ENCODE measurements at regions not wholly inside any gene's neighbourhood (a gene's known extent, or its start where the extent isn't known, plus 50 kb on each side); places are given as distances from the start of the nearest gene placed in this dataset.
A peak's percentile ranks its signal among the peaks of the same experiment; 100 is the strongest.

DNA sequence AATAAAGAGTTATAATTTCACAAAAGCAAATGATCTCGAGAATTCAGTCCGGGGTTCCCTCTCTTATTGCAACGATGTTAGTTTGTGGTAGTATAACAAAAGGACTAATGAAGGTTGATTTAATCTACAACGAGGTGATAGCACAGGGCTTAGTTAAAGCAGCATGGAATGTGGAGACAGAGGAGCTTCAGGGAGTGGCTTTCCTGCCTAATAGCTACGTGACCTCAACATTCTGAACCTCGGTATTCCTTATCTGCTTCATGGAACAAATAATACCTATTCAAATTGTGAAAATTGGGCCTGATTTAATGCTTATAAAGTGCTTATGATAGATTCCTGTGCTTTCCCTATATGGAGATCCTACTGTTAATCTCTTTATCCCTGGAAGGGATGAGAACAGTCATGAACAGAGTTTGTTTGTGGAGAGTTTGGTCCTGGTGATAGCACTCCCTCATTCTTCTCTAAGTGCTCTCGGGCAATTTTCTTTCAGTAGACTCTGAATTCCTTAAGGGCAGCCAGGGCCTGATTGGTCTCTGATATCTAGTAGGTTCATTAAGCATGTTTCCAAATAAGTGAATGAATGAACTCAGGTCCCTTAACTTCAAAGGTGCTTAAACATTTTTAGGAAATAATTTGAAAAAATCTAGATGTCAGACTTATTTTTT is 104.1 kb upstream of the TUT7 start:
- DNase-seq: no peak

- no peak for DNase-seq
Observed at GRCh38 chr9:86456416-86456815, 102.2 kb upstream of the TUT7 start.

DNA sequence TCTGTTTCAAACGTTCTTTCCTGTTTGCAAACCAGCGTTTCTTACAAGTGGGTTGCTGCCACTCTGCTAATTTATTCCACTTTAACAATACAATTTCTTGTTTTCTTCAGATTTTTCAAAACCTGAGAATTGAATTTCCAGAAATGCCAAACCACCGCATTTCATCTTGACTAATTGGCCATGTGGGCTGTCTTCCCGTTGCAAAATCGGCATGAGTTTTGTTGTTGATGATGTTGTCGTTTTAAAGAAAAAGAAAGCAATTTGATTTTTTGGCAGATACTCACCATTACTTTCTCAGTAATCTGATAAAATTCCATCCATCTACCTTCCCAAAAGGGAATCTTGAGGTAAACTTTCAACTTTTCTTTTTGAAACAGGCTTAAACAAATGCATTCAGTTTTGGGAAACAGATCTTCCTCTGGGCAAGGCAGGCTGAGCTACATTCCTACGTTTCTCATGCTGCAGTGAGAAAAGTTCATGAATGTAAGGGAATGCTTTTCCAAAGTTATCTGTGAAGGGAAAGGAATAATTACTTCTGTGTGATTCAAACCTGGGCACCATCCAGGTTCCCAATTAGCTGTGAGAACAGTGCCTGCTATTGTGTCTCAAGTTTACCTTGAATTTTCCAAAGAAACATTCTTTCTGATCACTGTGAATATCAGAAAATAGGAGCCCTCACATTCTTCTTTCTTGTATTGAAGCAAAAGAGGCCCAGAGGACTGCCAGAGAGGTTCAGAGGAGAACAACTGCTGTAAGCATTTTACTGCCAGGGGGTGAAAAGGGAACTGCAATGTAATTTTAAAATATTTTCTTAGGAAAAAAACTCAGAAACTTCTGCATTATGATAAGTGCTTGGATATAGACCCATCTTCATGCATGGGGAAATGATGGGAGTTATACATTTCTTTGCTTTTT is 100.7 kb upstream of the TUT7 start:
- no peak for DNase-seq

DNA sequence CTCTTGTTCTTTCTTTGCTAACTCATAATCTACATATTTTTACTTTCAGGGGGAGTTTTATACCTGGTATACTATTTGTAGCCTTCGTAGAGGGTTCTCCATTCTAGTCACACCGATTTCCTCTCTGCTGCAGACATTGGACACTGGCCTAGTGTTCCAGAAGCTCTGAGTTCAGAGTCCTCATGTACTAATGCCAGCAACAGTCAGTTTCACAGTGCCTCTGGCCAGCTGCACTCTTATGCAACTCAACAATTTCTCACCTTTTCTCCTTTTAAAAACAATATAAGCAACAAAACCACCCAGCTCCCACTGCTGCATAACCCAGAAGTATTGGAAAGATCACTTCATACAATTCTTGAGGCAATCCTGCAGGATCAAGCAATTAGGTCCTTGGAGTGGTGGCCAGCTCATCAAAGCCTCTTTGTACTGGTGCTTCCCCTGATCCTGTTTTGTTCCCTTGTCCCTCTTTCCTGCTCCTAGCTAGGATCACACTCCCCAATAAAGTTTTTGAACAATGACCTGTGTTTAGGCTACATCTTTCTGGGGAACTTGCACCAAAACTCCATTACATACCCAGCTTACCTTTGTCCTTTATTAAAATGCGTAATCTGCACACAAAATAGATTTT is 98.1 kb upstream of the TUT7 start:
- DNase-seq: no peak

- no peak for DNase-seq
Observed at GRCh38 chr9:86449246-86449645, 95.0 kb upstream of the TUT7 start.

GRCh38 chr9:86445671-86446070 is 91.5 kb upstream of the TUT7 start:
- no peak for DNase-seq

- DNase-seq: no peak
Observed at GRCh38 chr9:86443992-86444391, 89.8 kb upstream of the TUT7 start.

DNA sequence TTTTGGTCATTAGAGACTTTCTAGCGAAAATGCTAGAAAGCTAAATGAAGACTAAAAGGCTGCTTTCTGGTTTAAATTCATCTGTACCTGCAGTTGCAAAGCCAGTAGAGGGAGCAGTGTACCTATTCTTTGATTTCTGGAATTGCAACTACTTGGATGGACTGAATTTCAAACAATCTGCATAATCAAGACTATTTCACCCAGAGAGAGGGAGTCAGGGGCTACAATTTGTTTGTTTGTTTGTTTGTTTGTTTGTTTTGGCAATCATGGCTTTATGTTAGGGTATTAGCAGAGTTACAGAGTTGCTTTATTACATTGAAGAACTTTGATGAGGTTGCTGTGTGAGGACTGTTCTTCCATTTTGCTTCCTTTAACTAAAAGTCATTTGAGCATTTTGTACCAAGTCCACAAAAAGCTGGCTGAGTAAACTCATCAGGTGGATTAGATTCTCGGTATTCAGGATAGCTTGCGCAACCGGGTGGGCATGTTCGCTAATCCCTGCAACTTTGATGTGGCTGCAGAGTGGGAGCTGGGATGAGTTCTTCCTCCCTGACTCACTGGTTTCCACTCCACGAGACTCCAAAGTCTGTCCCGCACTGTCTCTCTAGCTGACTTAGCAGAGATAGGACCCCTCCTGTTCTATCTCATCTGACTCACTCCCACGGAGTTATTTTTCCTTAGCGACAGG is 80.0 kb upstream of the TUT7 start:
- peak in 2 of 56 donors; percentile 5 to 9 for DNase-seq

- no peak for DNase-seq
Observed at GRCh38 chr9:86424251-86424891, 70.2 kb upstream of the TUT7 start.

- peak in 1 of 56 donors; percentile 3 for DNase-seq
Observed at GRCh38 chr9:86413971-86414880, 60.0 kb upstream of the TUT7 start.

DNA sequence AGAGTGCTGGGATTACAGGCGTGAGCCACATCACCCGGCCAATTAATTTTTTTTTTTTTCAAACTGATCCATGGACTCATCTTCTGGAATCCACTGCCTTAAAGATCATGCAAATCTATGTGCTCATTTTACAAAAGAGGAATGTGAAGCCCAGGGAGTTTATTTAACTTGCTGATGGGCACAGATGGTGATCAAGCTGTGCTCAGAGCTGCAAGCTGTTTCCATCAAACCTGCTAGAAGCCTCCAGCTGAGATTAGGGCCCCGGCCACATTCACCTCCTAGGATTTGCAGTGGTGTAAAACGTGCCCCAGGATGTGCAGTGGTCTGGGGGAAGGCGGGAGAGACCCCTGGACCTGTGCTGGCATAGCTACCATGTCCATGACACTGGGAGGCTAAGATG is 56.1 kb upstream of the TUT7 start:
- no peak for DNase-seq

DNA sequence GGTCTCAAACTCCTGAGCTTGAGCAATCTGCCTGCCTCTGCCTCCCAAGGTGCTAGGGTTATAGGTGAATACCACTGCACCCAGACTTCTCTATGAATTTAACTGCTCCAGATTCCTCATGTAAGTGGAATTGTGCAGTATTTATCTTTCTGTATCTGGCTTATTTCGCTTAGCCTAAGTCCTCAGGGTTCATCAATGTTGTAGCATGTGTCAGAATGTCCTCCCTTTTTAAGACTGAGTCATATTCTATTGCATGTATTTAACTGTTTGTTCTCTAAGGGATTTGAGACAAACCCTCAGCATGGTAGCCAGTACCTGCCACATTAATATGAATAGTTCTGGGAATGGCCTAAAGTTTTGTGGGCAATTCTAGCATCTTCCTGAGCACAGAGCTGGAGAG is 53.9 kb upstream of the TUT7 start:
- DNase-seq: no peak

DNA sequence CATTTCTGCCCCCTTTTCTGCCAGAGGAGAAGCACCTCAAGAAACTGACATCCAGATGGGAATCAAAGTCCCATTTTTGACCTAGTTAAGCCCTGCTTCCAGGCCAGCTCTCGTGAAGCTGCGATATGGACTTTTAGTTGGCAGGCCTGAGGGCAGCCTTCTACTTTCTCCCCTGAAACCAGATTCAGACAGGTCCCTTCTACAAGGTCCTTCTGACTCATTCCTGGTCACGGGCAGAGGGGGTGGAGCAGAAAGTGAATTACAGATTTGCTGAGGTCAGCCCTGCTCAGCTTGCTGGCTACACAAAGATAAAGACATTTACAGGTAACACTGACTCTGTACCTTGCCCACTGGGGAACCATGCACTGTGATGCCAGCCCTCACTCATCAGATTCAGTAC is 52.8 kb upstream of the TUT7 start:
- no peak for DNase-seq

DNA sequence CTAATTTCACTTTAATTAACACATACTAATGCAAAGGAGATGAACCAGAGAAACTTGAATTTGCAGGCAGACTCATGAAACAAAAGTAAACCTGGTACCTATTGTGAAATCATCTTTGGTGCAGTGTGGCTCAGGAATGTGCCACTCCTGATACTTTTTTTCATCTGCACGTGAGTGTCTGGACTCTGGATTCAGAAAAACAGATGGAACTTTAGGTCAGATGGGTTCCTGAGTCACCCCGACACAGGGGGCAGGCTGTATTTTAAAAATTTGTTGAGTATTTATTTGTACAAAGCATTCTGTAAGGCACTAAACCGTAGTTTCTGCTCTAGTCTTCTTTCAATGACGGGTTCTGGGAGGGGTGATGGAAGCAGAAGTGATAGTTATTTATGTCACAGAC is 52.2 kb upstream of the TUT7 start:
- DNase-seq: peak in 3 of 56 donors; percentile 25 to 39 (median 38)

- DNase-seq: peak in 39 of 56 donors; percentile 4 to 87 (median 38)
Observed at GRCh38 chr9:86405926-86406325, 51.7 kb upstream of the TUT7 start.

DNA sequence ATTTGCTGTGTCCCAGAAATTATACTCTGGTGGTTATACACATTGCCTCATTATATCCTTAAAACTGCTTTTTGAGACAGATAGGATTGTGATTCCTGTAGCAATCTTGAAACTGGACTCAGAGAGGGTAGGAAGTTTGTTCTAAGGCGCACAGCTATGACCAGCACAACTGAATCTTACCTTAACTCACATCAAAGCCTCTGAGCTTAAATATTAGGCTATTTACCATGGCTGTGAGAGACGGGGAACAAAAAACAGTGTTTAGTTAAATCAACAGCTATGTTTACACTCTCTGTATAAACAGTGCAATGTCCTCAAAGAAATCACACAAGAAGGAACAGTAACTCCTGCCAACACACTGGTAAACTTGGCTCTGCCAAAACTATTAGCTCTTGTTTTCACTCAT is 50.9 kb upstream of the TUT7 start:
- DNase-seq: no peak
